Transverse colon (tissue), 4 donors: ENCODE measurements at regions not wholly inside any gene's neighbourhood (a gene's known extent, or its start where the extent isn't known, plus 50 kb on each side); places are given as distances from the start of the nearest gene placed in this dataset.

Experiments
- DNase-seq: peaks from one replicate; pipeline ENCODE4 v3.0.0-alpha.2; 2019
- H3K27ac ChIP-seq, 4 donors: fragments of 200-600 bp; sonication (generic); 2 replicates each; pipeline ENCODE4 v1.5.1; 2016 to 2018; ENCODE audit warnings: inconsistent platforms in 4 of 4
- H3K27me3 ChIP-seq: fragments of 200-600 bp; sonication (generic); 2 replicates; pipeline ENCODE4 v1.5.1; 2017; ENCODE audit warnings: inconsistent platforms
- H3K36me3 ChIP-seq, 4 donors: fragments of 200-600 bp; sonication (generic); 2 replicates each; pipeline ENCODE4 v1.5.1; 2017 to 2019; ENCODE audit warnings: inconsistent platforms in 4 of 4
- H3K4me1 ChIP-seq, 4 donors: fragments of 200-600 bp; sonication (generic); 2 replicates each; pipeline ENCODE4 v1.5.1; 2017 to 2020; ENCODE audit warnings: inconsistent platforms in 4 of 4
- H3K4me3 ChIP-seq, 4 donors: fragments of 200-600 bp; sonication (generic); 1 replicate in 1 of 4; 2 replicates in 3 of 4; pipeline versions ENCODE4 v1.5.1 to v1.6.1; 2017 to 2019; ENCODE audit warnings: inconsistent platforms in 4 of 4
- H3K9me3 ChIP-seq, 2 donors: fragments of 200-600 bp; sonication (generic); 2 replicates each; pipeline ENCODE4 v1.5.1; 2017 to 2019; ENCODE audit warnings: inconsistent platforms in 2 of 2
- EP300 ChIP-seq: sonication (generic); formaldehyde crosslinking; IDR thresholded peaks from one replicate; pipeline ENCODE4 v1.6.1; 2017; ENCODE audit warnings: antibody characterized with exemption, low read depth
- POLR2A ChIP-seq: fragments of 450-650 bp; IDR thresholded peaks from one replicate; pipeline ENCODE4 v1.6.1; 2016; ENCODE audit warnings: antibody characterized with exemption, mild to moderate bottlenecking, moderate library complexity
- POLR2AphosphoS5 ChIP-seq, 3 donors: sonication (generic); formaldehyde crosslinking; IDR thresholded peaks; one replicate each; pipeline ENCODE4 v1.6.1; 2016; ENCODE audit warnings: antibody characterized with exemption in 3 of 3
- WGBS, 2 donors: methylation state at CpG; one replicate each; pipeline ENCODE4 v1.1.5; 2018; ENCODE audit warnings: low coverage in 1 of 2; 5-methylcytosine and 5-hydroxymethylcytosine counted together
- in situ Hi-C, 4 donors: fragments of 200-750 bp; cut with MboI; loops; one replicate each; pipeline versions ENCODE4 v1.15.0 to v1.15.1; 2017; ENCODE audit warnings: low sequenced_read_pairs in 3 of 4, low pct_ligation_motif_present in 1 of 4, low pct_unique_long_range_greater_than_20kb in 1 of 4
- intact Hi-C: fragments of 100-400 bp; cut with DNase I; formaldehyde crosslinking; loops from one replicate; pipeline ENCODE4 v1.15.1; 2023; ENCODE audit warnings: low total_unique reads
- TF ChIP-seq, protein P1 (sequence below), 5 experiments: fragments of 200-600 bp in 3 of 5; fragments of 450-650 bp in 2 of 5; sonication (generic) in 3 of 5; IDR thresholded peaks; 1 replicate in 2 of 5; 2 replicates in 3 of 5; pipeline ENCODE4 v1.5.1; 2016 to 2017; ENCODE audit warnings: antibody characterized with exemption in 5 of 5, inconsistent platforms in 3 of 5, mild to moderate bottlenecking in 2 of 5, moderate library complexity in 1 of 5

GRCh38 chrX:122771933-122772332 is 412.1 kb upstream of the GRIA3 start:
- no peak for DNase-seq
- no peak overlapping the region for H3K4me3 ChIP-seq
- in situ Hi-C loops = no loop called here
- no peaks in the 10 kb centered on the region for H3K27me3 ChIP-seq
- intact Hi-C loops = no loop called here
- no peaks in the 10 kb centered on the region for H3K4me1 ChIP-seq
- TF ChIP-seq POLR2A (no peak), POLR2AphosphoS5 (IDR thresholded peaks at IDR 0.05) (no peak)
- no peaks in the 10 kb centered on the region for H3K36me3 ChIP-seq
- H3K27ac ChIP-seq = no peak overlapping the region
- WGBS, 2 donors = 61 to 73% methylated on average over 3 to 4 of the region's 4 CpGs
- H3K9me3 ChIP-seq = no peaks in the 10 kb centered on the region

DNA sequence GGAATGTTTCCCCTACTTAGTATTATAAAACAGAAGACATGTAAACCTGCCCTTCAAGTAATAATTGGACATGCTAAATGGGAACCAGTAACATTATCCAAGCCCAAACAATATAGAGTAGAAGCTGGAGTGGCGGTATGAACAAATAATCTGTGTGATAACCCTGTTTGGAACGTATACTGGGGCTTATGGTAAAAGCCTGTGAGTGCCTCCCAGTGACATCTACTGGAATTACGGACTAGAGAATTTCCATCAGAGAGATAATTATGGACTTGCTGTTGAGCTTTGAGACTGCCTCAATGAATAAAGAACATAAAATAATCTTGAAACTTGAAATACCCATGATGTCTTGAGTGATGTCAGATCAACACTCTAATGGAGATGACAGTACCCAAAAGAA is 406.3 kb upstream of the GRIA3 start:
- Histone ChIP-seq H3K27me3 (no peaks in the 10 kb centered on the region), H3K36me3 (no peaks in the 10 kb centered on the region), H3K4me1 (no peaks in the 10 kb centered on the region), H3K27ac (no peak overlapping the region), H3K4me3 (no peak overlapping the region), H3K9me3 (no peaks in the 10 kb centered on the region)
- 45% methylated on average over 3 of the region's 3 CpGs; no CpG with 5 or more reads in 1 of the 2 donors for WGBS, 2 donors
- TF ChIP-seq POLR2AphosphoS5 (IDR thresholded peaks at IDR 0.05) (no peak), POLR2A (no peak), EP300 (no peak)
- TF ChIP-seq, protein P1, sequence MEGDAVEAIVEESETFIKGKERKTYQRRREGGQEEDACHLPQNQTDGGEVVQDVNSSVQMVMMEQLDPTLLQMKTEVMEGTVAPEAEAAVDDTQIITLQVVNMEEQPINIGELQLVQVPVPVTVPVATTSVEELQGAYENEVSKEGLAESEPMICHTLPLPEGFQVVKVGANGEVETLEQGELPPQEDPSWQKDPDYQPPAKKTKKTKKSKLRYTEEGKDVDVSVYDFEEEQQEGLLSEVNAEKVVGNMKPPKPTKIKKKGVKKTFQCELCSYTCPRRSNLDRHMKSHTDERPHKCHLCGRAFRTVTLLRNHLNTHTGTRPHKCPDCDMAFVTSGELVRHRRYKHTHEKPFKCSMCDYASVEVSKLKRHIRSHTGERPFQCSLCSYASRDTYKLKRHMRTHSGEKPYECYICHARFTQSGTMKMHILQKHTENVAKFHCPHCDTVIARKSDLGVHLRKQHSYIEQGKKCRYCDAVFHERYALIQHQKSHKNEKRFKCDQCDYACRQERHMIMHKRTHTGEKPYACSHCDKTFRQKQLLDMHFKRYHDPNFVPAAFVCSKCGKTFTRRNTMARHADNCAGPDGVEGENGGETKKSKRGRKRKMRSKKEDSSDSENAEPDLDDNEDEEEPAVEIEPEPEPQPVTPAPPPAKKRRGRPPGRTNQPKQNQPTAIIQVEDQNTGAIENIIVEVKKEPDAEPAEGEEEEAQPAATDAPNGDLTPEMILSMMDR (IDR thresholded peaks at IDR 0.05) = no peak
- in situ Hi-C loops = no loop called here
- no peak for DNase-seq
- intact Hi-C loops = no loop called here

- no peaks in the 10 kb centered on the region for H3K36me3 ChIP-seq
- TF ChIP-seq, protein P1 (IDR thresholded peaks at IDR 0.05) = no peak
- TF ChIP-seq POLR2AphosphoS5 (IDR thresholded peaks at IDR 0.05) (no peak), EP300 (no peak), POLR2A (no peak)
- in situ Hi-C loops = no loop called here
- H3K4me3 ChIP-seq = no peak overlapping the region
- H3K27ac ChIP-seq = no peak overlapping the region
- H3K27me3 ChIP-seq = no peaks in the 10 kb centered on the region
- intact Hi-C loops = no loop called here
- DNase-seq = no peak
- no peaks in the 10 kb centered on the region for H3K9me3 ChIP-seq
- WGBS, 2 donors = 52 to 83% methylated on average over 1 to 2 of the region's 2 CpGs
- H3K4me1 ChIP-seq = no peaks in the 10 kb centered on the region
These were observed 400.2 kb upstream of the GRIA3 start for GRCh38 chrX:122783918-122784317.

- intact Hi-C loops = no loop called here
These were observed 396.8 kb upstream of the GRIA3 start for GRCh38 chrX:122787231-122787630.

DNA sequence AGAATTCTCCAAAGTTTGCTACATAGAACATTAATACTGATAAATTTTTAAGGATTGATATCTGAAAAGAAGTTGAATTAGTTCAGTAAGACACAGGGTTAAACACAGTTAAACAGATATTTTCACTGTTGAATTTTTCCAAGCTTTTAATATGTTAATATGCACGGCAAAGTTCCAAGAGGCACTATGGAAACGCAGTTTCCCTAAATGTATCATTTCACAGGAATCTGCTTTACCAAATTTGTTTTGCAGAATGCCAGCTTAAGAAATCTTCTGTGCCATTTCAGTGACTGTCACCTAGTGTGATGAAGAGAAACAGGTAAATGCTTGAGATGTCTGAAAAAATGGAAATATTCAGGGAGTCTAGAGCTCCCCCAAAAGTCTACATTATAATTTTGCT is 395.9 kb upstream of the GRIA3 start:
- intact Hi-C loops (no loop called here), in situ Hi-C loops (no loop called here)
- H3K9me3 ChIP-seq = no peaks in the 10 kb centered on the region
- no peak for DNase-seq
- H3K27me3 ChIP-seq = no peaks in the 10 kb centered on the region
- H3K4me3 ChIP-seq = no peak overlapping the region
- no peaks in the 10 kb centered on the region for H3K36me3 ChIP-seq
- TF ChIP-seq EP300 = no peak
- TF ChIP-seq POLR2A = no peak
- TF ChIP-seq, protein P1 (IDR thresholded peaks at IDR 0.05) = no peak
- no peak for TF ChIP-seq POLR2AphosphoS5 (IDR thresholded peaks at IDR 0.05)
- WGBS, 2 donors = 65 to 73% methylated on average over 2 of the region's 2 CpGs
- H3K27ac ChIP-seq = no peak overlapping the region
- no peaks in the 10 kb centered on the region for H3K4me1 ChIP-seq

More at GRCh38 chrX:122787231-122787630, 396.8 kb upstream of the GRIA3 start:
- no peaks in the 10 kb centered on the region for H3K4me1 ChIP-seq
- no peaks in the 10 kb centered on the region for H3K9me3 ChIP-seq
- H3K27me3 ChIP-seq = no peaks in the 10 kb centered on the region
- no peak overlapping the region for H3K27ac ChIP-seq
- in situ Hi-C loops = no loop called here
- no peak for TF ChIP-seq POLR2AphosphoS5 (IDR thresholded peaks at IDR 0.05)
- no peak for TF ChIP-seq POLR2A
- TF ChIP-seq, protein P1 (IDR thresholded peaks at IDR 0.05) = no peak
- TF ChIP-seq EP300 = no peak
- H3K4me3 ChIP-seq = no peak overlapping the region
- 67 to 83% methylated on average over 1 to 3 of the region's 3 CpGs for WGBS, 2 donors
- no peak for DNase-seq
- H3K36me3 ChIP-seq = no peaks in the 10 kb centered on the region
